Stimulated activated CD8-positive, alpha-beta memory T cell treated with anti-CD3 and anti-CD28 coated beads, Interleukin-15, amount 100 ng/mL, for 4 hours (primary cell): ENCODE measurements at regions not wholly inside any gene's neighbourhood (a gene's known extent, or its start where the extent isn't known, plus 50 kb on each side); places are given as distances from the start of the nearest gene placed in this dataset.

Experiments used
- DNase-seq, 2 donors: peaks; one replicate each; pipeline ENCODE4 v3.0.0-alpha.2; 2020; ENCODE audit warnings: low read depth in 2 of 2

DNA sequence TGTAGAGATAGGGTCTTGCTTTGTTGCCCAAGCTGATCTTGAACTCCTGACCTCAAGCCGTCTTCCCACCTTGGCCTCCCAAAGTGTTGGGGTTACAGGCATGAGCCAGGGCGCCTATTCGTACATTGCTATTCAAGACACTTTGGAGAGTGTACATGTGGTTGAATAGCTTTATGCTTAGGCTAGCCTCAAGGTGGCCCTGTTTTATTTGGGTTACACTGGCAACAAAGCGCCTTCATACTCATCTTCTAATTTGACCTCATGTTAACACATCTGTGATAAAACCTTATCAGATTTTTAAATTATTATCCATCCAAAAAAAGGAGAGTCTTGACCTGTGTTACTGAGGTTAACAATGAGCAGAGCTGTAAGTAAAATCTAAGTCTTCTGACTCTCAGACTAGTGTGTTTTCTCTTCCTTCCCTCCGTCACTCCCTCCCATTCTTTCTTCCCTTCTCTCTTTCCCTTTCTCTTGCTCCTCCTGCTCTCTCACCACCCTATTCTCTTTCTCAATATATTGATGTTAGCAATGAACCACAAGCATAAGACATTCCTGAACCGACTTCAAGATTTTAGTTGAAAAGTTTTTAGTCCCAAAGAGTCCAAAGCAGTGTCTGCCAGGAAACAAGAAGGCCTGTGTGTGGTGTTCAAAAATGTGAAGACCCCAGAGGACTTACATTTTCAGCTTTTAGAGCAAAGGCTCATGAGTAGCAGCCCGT, 603.7 kb upstream of the CFAP20DC start:
- DNase-seq: no peak

DNA sequence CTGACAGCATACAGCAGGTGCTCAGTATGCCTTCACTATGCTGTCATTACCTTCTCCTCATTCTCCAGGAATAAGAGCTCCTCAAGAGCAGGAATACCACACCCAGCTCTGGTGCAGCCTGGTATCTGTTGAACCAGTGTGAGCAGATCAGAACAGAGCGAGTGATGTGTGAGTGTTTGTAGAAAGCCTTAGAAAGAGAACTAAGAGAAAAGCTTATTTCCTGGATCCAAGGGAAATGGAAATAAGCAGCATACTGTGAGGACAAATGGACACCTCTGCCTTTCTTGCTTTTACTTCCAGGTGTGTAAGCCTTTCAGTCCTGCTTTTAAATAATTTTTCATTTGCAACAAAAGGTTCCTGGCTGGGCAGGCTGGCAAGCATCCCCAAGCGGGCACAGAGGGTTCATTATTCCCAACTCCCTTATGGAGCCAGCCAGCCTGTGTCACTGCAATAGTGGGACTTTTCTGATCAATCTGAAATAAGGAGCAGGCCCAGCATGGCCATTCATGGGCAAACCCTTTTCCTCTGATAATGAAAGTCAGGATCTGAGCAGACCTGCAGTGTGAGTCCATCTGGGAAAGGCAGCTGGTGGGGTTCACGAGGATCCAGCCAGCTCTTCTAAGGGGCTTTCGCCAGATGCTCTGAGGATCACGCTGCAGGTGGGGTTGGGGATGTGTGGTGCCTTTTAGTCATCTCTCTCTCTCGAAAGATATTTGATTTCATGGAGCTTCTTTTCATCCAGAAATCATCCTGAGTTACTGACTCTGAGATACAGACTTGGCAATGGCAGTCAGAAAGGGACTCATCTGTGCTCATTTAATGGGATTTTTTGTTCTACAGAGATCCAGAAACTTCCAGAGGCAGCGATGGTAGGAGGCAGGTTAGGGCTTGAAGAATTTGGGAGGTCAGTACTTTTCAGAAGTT, 594.9 kb upstream of the CFAP20DC start:
- no peak for DNase-seq

DNA sequence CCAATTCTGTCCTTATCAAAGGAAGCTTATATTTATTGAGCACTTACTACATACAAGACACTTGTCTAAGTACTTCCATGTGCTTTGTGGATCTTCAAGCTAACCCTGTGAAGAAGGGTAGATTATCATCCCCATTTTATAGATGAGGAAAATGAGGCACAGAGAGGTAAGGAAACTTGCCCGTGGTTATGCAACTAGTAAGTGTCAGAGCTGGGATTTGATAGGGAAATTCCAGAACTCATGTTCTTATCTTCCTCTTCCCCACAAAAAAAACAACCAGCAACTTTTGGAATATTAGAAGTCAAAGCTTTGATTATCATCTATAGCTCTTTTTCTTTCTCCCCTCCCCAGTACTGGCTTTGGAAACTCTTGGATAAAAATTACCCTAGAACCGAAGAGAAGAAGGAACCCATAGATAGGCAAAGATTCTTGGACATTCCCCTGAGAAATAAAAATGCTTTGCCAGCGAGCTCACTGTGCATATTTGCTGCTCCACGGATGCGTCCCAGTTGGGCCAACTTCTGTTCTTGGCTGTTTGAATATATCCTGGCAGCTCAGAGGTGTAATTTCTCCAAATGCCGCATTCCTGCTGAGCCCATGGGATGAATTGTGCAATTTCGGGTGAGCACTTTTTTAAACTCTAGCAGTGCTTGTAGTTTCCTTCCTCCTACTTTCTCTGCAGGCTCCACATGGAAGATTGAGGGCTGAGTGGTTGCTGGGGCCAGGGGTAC, 591.5 kb upstream of the CFAP20DC start:
- no peak for DNase-seq

DNA sequence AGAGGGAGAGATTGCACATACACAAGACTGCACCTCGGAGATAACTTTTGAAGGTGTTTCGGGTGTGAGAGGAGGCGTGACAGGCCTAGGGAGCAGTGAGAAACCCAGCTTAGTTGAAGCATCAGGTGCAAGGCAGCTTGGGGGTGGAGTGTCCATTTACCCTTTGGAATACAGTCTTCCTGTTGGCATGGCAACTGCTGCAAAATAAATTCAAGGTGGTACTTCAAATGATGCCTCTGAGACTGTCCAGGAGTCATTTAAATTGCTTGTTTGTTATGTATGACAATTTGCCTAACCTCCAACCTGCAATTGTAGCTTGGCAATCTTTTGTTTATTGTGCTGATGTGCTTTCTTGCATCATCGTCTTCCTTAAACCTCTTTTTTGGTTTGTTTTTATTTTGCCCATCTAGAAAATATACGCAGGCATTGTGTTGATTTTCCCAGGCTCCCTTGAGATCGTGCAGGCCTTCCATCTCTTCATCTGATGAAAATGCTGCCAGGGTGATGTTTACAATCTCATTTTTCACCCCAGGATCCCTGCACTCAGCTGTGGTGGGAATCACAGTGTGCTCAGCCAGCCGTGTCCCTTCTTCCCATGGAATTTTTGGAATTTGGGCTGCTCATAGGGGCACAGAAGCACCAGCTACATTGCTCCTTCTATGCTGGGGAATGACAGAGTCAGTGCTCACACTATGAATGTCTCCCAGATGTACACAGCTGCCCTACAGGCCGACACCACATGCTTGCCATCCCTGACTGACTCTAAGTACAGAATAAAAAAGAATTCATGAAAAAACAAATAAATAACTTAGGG, 583.1 kb upstream of the CFAP20DC start:
- DNase-seq: no peak

DNA sequence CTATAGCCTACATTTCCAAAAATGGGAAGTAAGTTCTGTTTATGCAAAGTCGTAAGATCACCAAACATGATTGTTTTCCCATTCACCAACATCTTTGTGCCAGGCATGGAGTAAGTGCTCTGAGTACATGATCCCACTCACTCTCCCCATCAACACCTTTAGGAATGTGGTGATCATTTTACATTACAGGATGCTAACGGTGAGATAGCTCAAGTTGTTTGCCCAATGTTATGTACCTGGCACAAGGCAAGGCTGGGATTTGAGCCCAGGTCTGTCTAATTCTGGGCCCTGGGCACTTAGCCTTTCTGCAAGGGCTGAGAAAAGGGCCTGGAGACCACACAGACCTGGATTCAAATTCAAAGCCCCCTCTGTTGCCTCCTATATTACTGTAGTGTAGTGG, 581.7 kb upstream of the CFAP20DC start:
- DNase-seq: no peak

DNA sequence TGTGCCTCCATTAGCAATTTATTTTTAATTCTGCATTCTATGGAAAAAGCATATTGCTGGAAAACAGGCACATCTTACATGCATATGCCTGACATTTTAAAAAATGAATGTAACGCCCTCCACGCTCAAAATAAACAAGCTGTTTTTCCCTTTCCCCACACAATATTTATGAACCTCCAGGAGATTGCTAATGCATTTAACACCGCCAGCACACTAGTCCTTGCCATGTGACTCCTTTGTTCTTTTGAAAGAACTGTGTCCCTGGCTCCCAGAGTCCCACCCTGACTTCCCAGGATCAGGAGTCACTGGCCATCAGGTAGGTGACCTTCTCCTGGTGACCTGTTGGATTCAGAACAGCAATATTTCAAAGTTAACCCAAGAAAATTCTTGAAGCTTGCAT, 571.2 kb upstream of the CFAP20DC start:
- no peak for DNase-seq

DNA sequence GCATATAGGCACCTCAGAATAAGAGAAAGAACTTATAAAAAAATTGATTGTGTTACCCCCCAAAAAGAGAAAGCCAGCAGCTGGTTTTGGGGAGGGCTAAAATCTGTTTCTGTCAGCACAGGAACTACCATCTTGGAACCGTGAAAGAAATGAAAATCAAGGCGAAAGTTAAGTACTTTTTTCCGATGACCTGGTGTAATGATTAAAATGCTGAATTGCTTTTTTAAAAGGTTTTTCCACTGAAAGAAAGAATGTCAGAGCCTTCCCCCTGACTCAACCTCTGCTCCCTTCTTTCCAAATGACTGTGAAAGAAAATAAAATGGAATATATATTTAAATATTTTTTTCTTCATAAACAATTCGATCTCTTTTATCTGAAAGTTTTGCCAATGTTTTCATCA, 570.5 kb upstream of the CFAP20DC start:
- no peak for DNase-seq

DNA sequence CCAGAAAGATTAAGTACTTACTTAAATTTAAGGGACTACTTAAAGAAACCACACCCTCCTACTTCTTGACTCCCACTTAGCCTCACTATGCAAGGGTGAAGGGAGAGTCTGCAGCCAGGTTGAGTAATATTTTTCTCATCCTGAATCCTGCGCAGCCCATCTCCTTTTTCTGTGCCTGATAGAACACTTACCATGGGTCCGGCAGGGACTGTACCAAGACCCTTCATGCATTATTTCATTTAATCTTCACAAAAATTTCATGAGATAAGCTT, 562.6 kb upstream of the CFAP20DC start:
- DNase-seq: no peak

DNA sequence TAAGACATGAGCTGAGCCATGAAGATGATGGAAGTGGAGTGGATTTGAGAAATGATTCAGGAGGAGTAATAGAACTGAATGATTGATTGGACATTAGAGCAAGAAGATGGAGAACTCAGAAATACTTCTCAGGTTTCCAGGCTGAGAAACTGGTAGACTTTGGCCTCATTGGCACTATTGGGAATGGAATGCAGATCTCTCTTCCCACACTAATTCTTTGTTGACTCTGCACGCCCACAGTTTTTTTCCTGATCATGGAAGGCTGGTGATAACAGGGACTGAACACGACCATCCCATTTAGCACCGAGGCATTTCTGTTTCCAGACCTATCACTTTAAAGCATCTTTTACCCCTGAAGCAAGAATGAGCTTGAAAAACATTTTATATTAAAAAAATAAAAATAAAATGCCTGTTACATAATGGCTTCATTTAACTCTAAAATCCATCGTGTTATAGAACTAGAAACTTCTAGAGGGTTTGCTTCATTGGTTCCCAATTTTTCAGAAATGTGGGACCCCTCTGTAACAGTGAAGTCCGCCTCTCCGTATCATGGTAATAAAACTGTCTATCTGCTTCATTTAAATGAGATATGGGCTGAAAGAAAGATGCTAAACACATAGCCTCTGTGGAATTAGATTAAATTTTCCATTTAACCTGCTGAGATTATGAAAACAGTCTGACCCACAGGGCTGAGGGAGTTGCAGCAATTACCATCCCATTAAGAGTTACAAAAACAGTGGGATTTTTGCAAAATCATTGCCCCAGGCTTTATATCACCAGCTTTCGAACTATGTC, 562.0 kb upstream of the CFAP20DC start:
- DNase-seq: no peak

DNA sequence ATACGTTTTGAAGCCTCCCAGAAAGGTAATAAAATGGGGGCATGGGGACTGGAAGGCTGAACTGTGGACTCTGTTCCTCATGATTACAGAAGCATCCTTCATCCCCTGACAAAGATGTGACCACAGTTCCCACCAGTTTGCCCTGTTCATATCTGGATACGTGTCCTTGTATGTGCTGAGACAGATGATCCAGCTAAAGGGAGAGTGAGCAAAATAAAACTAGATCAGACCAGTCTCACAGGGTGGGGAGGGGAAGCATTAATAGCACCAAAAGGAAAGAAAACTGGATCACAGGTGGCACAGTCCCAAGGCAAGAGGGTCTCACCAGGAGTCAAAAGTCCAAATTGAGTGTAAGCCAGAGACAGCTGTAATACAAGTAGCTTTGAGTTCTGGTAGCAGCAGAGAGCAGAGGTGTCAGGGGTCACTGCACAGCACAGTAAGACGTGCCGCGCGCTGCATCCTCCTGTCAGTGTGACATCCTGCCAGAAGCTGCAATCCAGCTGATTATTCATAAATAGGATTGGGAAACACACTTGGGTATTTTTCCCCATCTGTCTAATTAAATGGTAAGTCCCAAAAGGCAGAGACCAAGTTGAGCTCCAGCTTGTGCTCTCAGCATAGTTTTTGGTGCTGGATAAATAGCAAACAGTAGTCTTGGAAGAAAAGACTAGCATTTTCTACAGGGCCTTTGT, 560.0 kb upstream of the CFAP20DC start:
- DNase-seq: no peak

DNA sequence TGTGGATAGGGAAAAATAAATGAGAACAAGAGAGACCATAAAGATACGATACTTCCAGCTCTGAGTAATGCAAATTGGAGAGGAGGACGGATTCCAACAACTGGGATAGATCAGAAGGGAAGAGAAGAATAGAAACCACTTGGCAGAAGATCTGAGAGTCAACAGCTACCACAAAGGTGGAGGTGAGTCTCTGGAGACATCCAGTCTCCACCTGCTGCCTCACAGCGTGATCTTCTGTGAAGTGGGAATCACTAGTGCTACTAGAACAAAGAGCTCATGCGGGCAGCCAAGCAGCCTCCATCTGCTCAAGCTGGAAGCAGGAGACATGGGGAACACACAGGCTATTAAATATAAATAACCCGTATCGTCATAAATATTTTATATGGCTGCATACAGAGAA, 558.5 kb upstream of the CFAP20DC start:
- no peak for DNase-seq

DNA sequence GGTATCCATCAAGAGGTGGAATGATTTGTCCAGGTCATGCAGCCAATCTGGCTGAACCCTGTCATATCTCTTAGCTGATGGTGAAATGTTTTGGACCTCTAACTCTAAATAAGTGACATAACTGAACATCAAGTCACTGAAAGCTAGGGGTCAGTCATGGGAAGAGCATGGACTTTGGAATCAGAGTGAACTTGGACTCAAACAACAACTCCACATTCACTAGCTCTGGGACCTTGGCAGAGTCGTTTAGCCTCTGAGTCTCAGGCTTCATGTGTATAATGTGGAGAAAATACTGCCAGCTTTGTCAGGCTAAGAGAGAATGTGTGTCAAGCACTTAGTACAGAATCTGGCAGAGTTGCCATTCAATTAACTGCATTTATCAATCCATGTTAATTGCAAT, 557.8 kb upstream of the CFAP20DC start:
- no peak for DNase-seq

DNA sequence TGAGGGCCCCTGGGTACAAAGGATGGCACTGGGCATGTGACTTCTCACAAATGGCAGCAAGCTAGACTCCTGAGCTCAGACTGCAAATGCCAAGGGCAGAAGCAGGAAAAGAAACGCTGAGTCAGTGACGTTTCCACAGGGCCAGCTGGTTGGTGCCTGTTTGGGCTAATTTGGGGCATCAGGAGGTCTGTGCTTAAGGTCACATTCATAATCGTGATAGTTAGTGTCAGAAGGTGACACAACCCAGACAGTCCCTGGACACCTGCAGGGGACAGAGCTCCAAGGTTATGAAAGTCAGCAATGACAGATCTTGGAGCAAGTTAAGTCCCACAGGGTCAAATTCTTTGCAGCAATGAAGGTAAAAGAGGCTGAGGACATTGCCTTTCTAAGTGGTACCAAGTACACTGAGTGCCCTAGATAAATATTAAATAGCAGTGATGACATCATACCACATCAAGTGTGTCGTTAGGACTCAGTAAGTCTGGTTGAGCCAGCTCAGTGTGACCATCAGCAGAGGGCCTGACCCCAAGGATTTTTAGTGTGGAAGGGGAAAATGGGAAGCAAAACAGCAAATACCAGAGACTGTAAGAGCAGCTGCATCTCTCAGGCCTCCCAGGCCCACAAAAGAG, 556.9 kb upstream of the CFAP20DC start:
- no peak for DNase-seq

DNA sequence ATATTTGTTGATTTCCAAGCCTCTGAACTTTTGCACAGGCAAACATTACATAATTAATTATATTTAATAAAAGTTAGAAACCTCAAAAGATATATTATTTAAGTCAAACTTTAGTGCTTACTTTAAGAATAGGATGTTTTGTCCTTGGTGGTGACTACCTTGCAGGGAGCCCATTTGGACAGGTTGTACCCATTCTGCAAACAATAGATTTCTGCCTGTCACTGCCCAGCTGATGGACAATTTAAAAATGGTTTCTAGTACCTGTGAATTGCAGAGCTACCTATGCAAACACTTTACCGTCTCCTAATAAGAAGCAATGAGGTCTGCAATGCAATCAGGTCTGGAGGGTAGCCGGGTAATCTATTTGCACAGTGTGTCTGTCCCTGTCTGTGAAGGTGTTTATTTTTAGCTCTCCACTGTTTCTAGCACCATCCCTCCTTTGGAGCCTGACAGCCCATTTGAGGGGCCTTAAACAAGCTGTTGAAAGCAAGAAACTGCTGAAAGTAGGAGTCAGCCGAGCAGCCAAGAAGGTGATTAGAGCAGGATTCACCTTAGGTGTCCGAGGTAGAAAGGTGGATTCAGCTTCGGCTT, 556.2 kb upstream of the CFAP20DC start:
- DNase-seq: no peak

DNA sequence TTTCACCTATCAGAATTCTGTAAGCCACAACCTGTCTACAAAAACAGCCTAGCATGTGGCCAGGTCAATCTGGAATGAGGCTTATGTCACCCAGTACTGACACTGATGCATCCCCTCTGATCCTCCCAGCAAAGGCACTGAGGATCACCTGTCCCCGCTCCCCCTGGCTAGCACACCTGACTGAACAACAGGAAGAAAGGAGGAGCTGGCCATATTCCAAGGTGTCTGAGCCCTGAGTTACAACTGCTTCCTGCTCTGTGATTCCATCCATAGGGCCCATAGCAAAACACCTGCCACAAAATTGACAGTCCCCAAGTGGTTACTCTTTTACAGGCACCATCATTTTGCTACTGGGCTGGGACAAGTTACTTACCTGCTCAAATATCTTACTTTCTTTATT, 555.5 kb upstream of the CFAP20DC start:
- DNase-seq: no peak

DNA sequence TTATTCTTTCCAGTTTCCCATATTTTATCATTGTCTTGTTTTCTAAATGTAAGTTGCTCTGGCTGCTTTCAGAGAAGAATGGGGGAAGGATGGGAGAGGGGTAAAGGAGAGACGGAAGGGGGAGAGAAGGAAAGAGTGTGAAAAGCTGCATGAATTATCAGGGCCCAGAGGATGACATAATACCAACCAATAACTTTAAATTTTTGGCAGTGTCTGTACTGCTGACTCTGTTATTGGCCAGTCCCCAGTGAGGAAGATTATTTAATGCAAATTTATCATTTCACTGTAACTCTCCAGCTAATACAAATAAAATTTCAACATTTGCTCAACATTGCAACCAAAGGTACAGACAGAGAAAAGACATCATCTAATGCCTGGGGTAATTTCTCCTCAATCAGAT, 551.7 kb upstream of the CFAP20DC start:
- DNase-seq: no peak

DNA sequence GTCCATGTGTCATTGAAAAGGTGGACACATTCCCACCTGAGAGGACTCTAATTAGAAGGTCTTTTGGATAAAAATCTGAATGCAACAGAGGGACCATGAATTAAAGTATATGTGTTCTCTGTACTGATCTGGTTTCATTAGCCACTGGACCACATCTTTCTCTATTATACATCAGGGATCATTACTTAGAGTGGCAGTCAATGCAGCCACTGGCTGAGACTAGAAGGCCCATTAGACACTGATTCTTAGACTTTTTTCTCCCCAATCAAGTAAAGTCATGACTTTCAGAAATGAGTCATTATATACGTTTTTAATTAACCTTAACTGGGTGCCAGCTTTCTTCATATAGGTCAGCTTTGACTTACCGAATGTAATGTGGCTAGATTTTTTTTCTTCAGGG, 550.8 kb upstream of the CFAP20DC start:
- DNase-seq: no peak

DNA sequence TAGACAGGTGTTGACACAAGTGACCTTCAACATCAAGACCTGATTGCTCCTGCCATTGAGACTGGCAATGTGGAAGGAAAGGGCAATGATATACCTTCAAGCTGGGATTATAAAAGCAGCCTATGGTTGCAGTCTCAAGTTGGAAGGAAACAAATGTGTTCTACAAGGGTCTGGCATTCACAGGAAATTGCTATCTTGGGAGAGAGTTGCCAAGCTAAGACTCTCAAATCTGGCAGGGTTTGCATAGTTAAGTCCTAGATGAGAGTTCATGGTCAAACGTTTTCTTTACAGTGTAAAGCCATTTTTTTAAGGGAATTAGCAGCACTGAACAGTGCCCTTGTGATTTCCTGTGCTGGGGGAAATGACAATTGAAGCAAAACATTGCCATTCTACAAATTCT, 546.9 kb upstream of the CFAP20DC start:
- DNase-seq: no peak

DNA sequence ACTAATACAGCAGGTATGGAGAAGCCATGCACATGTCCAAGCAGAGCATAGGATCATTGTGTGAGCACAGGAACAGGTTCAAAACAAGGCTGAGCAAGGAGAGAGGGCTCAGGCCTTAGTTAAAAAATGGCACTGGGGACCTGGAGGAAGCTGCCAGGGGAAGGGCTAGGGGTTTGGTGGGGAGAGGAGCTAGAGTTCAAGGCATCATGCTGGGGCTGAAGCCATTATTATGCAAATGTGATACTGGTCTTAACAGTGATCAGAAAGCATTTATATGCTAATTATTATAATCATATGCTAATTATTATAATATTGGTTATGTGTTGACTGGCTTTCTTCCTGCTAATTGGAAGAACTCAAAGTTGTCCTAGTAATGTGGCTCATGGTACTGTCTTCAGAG, 546.0 kb upstream of the CFAP20DC start:
- no peak for DNase-seq

DNA sequence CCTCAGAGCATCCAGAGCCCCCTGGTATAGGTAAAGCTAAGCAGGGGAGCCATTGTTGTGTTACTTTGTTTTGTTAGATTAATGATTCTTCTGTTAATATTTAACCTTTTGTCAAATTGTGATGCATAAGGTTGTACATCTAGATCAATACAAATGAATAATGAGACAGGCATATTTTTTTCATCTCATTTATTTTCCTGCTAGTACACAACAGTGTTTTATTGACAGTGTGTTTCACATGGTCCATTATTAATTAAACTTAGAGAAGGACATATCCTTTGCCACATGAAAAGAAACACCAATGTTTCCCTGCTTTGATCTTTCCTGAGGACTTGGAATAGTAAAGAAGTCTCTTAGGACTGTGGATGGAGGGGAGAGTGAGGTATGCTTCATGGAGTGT, 543.6 kb upstream of the CFAP20DC start:
- DNase-seq: no peak
